Peyer's patch (tissue), 4 donors: ENCODE measurements at regions not wholly inside any gene's neighbourhood (a gene's known extent, or its start where the extent isn't known, plus 50 kb on each side); places are given as distances from the start of the nearest gene placed in this dataset.

ENCODE experiments used
- POLR2A ChIP-seq, 2 donors: fragments of 450-650 bp; IDR thresholded peaks; one replicate each; pipeline ENCODE4 v1.5.1; 2017; ENCODE audit warnings: antibody characterized with exemption in 2 of 2, mild to moderate bottlenecking in 2 of 2, moderate library complexity in 2 of 2
- TF ChIP-seq, protein P1 (sequence below), 6 experiments: fragments of 450-650 bp in 4 of 6; fragments of 200-600 bp in 2 of 6; sonication (generic) in 1 of 6; IDR thresholded peaks; one replicate each; pipeline ENCODE4 v1.5.1; 2017 to 2019; ENCODE audit warnings: antibody characterized with exemption in 6 of 6, mild to moderate bottlenecking in 3 of 6, moderate library complexity in 1 of 6

DNA sequence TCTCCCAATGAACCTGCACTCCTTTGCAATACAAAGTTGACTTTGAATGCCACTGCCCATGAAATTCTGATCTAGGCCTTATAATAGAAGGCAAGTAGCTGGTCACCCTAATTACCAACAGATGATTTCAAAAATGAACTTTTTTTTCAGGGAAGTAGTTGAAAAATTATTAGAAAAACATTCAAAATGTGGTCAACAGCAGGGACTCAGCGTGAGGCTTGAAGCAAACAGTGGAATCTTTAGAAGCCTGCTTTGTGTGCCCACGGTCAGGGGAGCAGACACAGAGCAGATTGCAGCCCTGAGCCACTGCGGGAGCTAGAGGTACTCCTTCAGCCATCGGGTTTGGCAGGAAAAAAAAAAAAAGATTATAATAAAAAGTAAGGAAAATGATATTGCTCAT is 87.1 kb upstream of the HEY2 start:
- TF ChIP-seq, protein P1, sequence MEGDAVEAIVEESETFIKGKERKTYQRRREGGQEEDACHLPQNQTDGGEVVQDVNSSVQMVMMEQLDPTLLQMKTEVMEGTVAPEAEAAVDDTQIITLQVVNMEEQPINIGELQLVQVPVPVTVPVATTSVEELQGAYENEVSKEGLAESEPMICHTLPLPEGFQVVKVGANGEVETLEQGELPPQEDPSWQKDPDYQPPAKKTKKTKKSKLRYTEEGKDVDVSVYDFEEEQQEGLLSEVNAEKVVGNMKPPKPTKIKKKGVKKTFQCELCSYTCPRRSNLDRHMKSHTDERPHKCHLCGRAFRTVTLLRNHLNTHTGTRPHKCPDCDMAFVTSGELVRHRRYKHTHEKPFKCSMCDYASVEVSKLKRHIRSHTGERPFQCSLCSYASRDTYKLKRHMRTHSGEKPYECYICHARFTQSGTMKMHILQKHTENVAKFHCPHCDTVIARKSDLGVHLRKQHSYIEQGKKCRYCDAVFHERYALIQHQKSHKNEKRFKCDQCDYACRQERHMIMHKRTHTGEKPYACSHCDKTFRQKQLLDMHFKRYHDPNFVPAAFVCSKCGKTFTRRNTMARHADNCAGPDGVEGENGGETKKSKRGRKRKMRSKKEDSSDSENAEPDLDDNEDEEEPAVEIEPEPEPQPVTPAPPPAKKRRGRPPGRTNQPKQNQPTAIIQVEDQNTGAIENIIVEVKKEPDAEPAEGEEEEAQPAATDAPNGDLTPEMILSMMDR (IDR thresholded peaks at IDR 0.05), result no peak
- no peak for TF ChIP-seq POLR2A (IDR thresholded peaks at IDR 0.05)
